GM06990 (cell line): ENCODE measurements at regions not wholly inside any gene's neighbourhood (a gene's known extent, or its start where the extent isn't known, plus 50 kb on each side); places are given as distances from the start of the nearest gene placed in this dataset.
"Not testable (repeated sequence)": the region's sequence is repeated elsewhere in the genome, so short reads cannot be mapped to it uniquely, and the experiment has no call there.

Source experiments
- DNase-seq: peaks from one replicate; pipeline ENCODE4 v3.0.0-alpha.2; 2011; ENCODE audit not compliant: insufficient read length; ENCODE audit errors: extremely low read depth
- H3K27me3 ChIP-seq: replicated peaks from 2 replicates; pipeline ENCODE4 v1.6.0; 2011; ENCODE audit warnings: low read length; ENCODE audit not compliant: control insufficient read depth, insufficient read depth
- H3K36me3 ChIP-seq: 2 replicates; pipeline ENCODE4 v1.5.1; 2011; ENCODE audit warnings: low read length; ENCODE audit not compliant: control insufficient read depth, insufficient read depth
- H3K4me3 ChIP-seq: replicated peaks from 2 replicates; pipeline ENCODE4 v1.5.1; 2011; ENCODE audit warnings: low read depth, mild to moderate bottlenecking, control low read depth, low read length
- TF ChIP-seq, protein P1 (sequence below): IDR thresholded peaks from 2 replicates; pipeline ENCODE4 v1.5.1; 2011; ENCODE audit warnings: low read length, control low read depth, mild to moderate bottlenecking, inconsistent platforms; ENCODE audit not compliant: insufficient read depth, poor library complexity, severe bottlenecking

DNA sequence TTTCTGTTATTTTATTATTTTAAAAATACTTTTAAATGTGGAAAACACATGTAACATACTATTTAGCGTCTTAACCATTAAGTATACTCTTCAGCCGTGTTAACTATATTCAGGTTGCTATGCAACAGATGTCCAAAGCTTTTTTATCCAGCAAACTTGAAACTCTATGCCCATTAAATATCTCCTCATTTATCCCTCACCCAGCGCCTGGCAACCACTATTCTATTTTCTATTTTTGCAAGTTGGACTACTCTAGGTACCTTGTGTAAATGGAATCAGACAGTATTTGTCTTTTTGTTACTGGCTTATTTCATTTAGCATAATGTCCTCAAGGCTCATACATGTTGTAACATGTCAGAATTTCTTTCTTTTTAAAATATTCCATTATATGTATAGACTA, 174.6 kb downstream of the PCDH10 start:
- TF ChIP-seq, protein P1, sequence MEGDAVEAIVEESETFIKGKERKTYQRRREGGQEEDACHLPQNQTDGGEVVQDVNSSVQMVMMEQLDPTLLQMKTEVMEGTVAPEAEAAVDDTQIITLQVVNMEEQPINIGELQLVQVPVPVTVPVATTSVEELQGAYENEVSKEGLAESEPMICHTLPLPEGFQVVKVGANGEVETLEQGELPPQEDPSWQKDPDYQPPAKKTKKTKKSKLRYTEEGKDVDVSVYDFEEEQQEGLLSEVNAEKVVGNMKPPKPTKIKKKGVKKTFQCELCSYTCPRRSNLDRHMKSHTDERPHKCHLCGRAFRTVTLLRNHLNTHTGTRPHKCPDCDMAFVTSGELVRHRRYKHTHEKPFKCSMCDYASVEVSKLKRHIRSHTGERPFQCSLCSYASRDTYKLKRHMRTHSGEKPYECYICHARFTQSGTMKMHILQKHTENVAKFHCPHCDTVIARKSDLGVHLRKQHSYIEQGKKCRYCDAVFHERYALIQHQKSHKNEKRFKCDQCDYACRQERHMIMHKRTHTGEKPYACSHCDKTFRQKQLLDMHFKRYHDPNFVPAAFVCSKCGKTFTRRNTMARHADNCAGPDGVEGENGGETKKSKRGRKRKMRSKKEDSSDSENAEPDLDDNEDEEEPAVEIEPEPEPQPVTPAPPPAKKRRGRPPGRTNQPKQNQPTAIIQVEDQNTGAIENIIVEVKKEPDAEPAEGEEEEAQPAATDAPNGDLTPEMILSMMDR, result no peak
- Histone ChIP-seq H3K36me3 (no peaks in the 10 kb centered on the region), H3K4me3 (no peak overlapping the region), H3K27me3 (no peaks in the 10 kb centered on the region)
- DNase-seq, result no peak

DNA sequence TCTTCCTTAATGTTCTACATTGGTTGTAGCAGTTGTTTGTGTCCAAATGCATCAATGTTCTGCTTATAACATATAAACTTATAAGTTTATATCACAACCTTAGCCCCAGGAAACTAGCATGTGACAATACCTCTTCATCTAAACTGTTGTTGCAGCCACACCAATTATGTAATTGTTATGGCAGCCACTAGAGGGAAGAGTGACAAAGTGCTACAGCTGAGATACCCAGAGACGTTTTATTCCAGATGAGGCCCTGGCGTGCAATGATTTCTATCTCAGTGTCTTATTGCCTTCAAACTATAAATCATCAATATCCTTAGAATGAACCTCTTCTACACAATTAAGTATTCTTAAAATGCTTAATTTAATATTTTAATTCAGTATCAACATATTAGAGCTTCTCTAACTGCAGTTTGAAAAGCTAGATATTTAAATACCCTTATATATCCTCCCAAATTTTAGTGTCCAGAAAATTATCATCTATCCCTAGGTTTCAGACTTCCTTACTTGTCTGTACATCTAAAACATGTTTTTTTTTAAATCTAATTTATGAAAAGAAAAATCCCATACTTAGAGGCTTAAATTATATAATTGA, 171.6 kb downstream of the PCDH10 start:
- no peak for DNase-seq
- TF ChIP-seq, protein P1, result peak; percentile 38
- Histone ChIP-seq H3K4me3 (no peak overlapping the region), H3K27me3 (no peaks in the 10 kb centered on the region), H3K36me3 (no peaks in the 10 kb centered on the region)

DNA sequence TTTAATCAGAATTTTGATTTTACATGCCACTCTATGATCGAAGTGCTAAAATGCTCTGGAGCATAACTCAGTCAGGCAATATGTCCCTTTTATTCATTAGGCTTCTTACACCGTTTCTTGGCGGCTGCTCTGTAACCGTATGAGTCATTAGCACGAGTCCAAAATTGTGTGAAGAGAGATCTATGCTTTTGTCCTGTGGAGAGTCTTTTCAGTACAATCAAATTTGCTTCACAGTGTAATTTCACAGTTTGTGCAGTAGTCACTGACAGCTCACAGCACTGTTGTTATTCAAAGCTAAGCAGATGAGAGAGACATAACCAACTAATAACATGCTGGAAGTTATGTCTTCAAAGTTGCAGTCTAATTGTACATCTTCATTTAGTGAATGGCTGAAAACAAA, 167.8 kb downstream of the PCDH10 start:
- no peak for DNase-seq
- Histone ChIP-seq H3K27me3 (no peaks in the 10 kb centered on the region), H3K36me3 (no peaks in the 10 kb centered on the region), H3K4me3 (no peak overlapping the region)
- TF ChIP-seq, protein P1, result no peak

DNA sequence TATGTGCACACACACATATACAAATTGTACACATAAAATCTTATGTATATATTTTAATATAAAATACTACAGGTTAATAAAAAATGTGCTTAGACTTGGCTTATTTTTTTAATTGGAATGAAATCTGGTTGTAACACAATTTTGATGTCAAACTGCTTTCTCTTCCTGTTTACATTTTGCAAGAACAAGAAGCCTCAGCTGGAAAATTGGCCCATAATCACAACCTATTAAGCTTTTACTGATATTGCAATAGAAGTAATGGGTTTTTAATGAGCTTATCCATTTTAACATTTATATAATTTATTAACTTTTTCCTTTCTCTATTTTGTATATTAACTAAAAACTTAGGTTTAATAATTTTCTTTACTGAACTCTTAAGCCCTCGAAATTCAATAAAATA, 165.9 kb downstream of the PCDH10 start:
- no peak for DNase-seq
- Histone ChIP-seq H3K4me3 (no peak overlapping the region), H3K27me3 (no peaks in the 10 kb centered on the region), H3K36me3 (no peaks in the 10 kb centered on the region)
- TF ChIP-seq, protein P1, result no peak

DNA sequence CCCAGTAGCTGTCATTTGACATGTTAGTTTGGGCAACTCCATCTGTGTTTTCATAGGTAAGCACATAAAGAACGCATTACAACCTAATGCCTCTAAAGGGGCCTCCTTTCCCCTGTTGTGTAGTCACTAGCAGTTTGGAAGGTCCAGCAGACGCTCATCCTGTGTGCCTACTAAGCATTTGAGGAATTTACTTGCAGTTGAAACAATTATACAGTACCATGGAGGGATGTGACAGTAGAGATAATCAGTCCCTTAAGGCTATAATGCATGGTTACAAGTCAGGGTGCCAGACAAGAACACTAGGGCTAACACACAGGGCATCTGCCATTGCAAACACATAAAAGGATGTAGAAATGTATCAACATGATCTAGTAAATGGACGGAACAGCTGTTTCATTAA, 138.3 kb downstream of the PCDH10 start:
- no peak for DNase-seq
- Histone ChIP-seq H3K36me3 (no peaks in the 10 kb centered on the region), H3K27me3 (no peaks in the 10 kb centered on the region), H3K4me3 (no peak overlapping the region)
- TF ChIP-seq, protein P1, result no peak

DNA sequence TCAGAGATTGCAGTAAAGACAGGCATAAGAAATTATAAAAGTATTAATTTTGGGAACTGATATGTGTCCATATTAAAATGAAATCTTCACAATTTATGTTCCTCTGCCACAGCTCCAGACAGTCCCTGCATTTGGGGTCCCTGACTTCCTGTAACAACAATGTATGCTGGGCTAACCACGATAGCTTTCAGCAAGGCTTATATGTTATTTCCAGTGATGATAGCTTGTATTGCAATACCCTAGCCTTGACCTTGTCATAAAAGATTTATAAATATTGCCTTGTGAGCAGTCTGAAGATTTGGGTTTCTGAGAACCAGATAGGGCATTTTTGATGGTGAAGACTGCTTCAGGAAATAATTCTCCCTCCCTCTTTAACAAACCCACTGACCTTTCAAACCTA, 129.5 kb downstream of the PCDH10 start:
- H3K27me3 ChIP-seq, result no peaks in the 10 kb centered on the region
- H3K36me3 ChIP-seq, result no peaks in the 10 kb centered on the region
- TF ChIP-seq, protein P1, result no peak
- H3K4me3 ChIP-seq, result no peak overlapping the region
- no peak for DNase-seq

DNA sequence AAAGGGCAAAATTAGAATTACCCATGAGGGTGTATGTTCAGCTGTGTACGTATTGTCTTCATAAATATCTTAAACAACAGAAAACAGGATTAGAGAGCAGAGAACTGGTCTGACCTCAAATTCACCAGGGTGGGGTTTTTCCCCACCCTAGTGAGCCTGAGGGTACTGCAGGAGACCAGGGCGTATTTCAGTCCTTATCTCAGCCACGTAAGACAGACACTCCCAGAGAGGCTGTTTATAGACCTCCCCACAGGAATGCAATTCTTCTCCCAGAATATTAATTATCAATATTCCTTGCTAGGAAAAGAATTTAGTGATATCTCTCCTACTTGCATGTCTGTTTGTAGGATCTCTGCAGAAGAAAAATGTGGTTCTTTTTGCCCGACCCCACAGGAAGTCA, 128.8 kb downstream of the PCDH10 start:
- not testable (repeated sequence) for H3K27me3 ChIP-seq, H3K36me3 ChIP-seq, DNase-seq, H3K4me3 ChIP-seq
